MM.1S (cell line): ENCODE measurements at regions not wholly inside any gene's neighbourhood (a gene's known extent, or its start where the extent isn't known, plus 50 kb on each side); places are given as distances from the start of the nearest gene placed in this dataset.

Source experiments
- DNase-seq: peaks from one replicate; pipeline ENCODE4 v3.0.0-alpha.2; 2015
- H2AFZ ChIP-seq: fragments of 300-600 bp; sonication (generic); 2 replicates; pipeline ENCODE4 v1.6.0; 2016; ENCODE audit warnings: antibody characterized with exemption, low read length
- H3F3A ChIP-seq: fragments of 300-600 bp; sonication (generic); 2 replicates; pipeline ENCODE4 v1.6.1; 2016; ENCODE audit warnings: mild to moderate bottlenecking, antibody characterized with exemption, low read length, moderate library complexity, mixed read lengths; ENCODE audit not compliant: insufficient read depth
- H3K27ac ChIP-seq: fragments of 300-600 bp; sonication (generic); 2 replicates; pipeline ENCODE4 v1.5.1; 2016; ENCODE audit warnings: mild to moderate bottlenecking, low read length
- H3K27me3 ChIP-seq: fragments of 300-600 bp; sonication (generic); replicated peaks from 2 replicates; pipeline ENCODE4 v1.6.0; 2016; ENCODE audit warnings: low read length; ENCODE audit not compliant: insufficient read depth
- H3K36me3 ChIP-seq: fragments of 300-600 bp; sonication (generic); replicated peaks from 2 replicates; pipeline ENCODE4 v1.6.1; 2016; ENCODE audit warnings: mild to moderate bottlenecking, low read length, mixed read lengths; ENCODE audit not compliant: insufficient read depth
- H3K4me1 ChIP-seq: fragments of 300-600 bp; sonication (generic); 2 replicates; pipeline ENCODE4 v1.6.1; 2016; ENCODE audit warnings: low read length, mixed read lengths
- H3K4me2 ChIP-seq: fragments of 300-600 bp; sonication (generic); 2 replicates; pipeline ENCODE4 v1.6.0; 2016; ENCODE audit warnings: low read depth, low read length
- H3K4me3 ChIP-seq: fragments of 300-600 bp; sonication (generic); 2 replicates; pipeline ENCODE4 v1.5.1; 2016; ENCODE audit warnings: low read length, mixed read lengths
- H3K79me2 ChIP-seq: fragments of 300-600 bp; sonication (generic); 2 replicates; pipeline ENCODE4 v1.6.1; 2016; ENCODE audit warnings: mixed run types, low read length, mixed read lengths
- H3K9ac ChIP-seq: fragments of 300-600 bp; sonication (generic); 2 replicates; pipeline ENCODE4 v1.6.1; 2016; ENCODE audit warnings: low read length, mixed read lengths
- H3K9me2 ChIP-seq: fragments of 300-600 bp; sonication (generic); replicated peaks from 2 replicates; pipeline ENCODE4 v1.6.1; 2016; ENCODE audit warnings: mild to moderate bottlenecking, low read length, mixed read lengths; ENCODE audit not compliant: insufficient read depth
- H3K9me3 ChIP-seq: fragments of 300-600 bp; sonication (generic); replicated peaks from 2 replicates; pipeline ENCODE4 v1.6.1; 2016; ENCODE audit warnings: mild to moderate bottlenecking, low read length, mixed read lengths; ENCODE audit not compliant: insufficient read depth
- H4K20me1 ChIP-seq: fragments of 300-600 bp; sonication (generic); 2 replicates; pipeline ENCODE4 v1.6.1; 2016; ENCODE audit warnings: mild to moderate bottlenecking, low read length, moderate library complexity, mixed read lengths; ENCODE audit not compliant: insufficient read depth
- CTCF ChIP-seq: fragments of 300-600 bp; sonication (generic); IDR thresholded peaks from 2 replicates; pipeline ENCODE4 v1.5.1; 2016; ENCODE audit warnings: antibody characterized with exemption, low read length, mixed read lengths
- EZH2 ChIP-seq: fragments of 300-600 bp; sonication (generic); optimal IDR thresholded peaks from 2 replicates; pipeline ENCODE3; 2017; ENCODE audit warnings: low read depth, mild to moderate bottlenecking, antibody characterized with exemption, low read length, mixed read lengths
- EZH2phosphoT487 ChIP-seq: fragments of 300-600 bp; sonication (generic); IDR thresholded peaks from 2 replicates; pipeline ENCODE4 v1.6.1; 2018; ENCODE audit warnings: antibody characterized with exemption, low read length

- Histone ChIP-seq H2AFZ (no peak overlapping the region), H3K9me3 (no peaks in the 10 kb centered on the region), H3K4me1 (no peaks in the 10 kb centered on the region), H3F3A (no peaks in the 10 kb centered on the region), H3K4me3 (no peak overlapping the region), H4K20me1 (no peaks in the 10 kb centered on the region), H3K27ac (no peak overlapping the region), H3K79me2 (no peaks in the 10 kb centered on the region), H3K4me2 (no peak overlapping the region), H3K27me3 (no peaks in the 10 kb centered on the region), H3K9me2 (no peaks in the 10 kb centered on the region), H3K36me3 (no peaks in the 10 kb centered on the region), H3K9ac (no peak overlapping the region)
- TF ChIP-seq CTCF = no peak
- TF ChIP-seq EZH2phosphoT487 = no peak
- no peak for TF ChIP-seq EZH2
- no peak for DNase-seq
Measured at GRCh38 chr2:221999717-222000116, 299.1 kb downstream of the PAX3 start.

GRCh38 chr2:221999166-221999565, 299.6 kb downstream of the PAX3 start:
- TF ChIP-seq EZH2 (no peak), EZH2phosphoT487 (no peak), CTCF (no peak)

GRCh38 chr2:221997683-221998082, 301.1 kb downstream of the PAX3 start:
- Histone ChIP-seq H4K20me1 (no peaks in the 10 kb centered on the region), H3K79me2 (no peaks in the 10 kb centered on the region), H2AFZ (no peak overlapping the region), H3K36me3 (no peaks in the 10 kb centered on the region), H3K4me2 (no peak overlapping the region), H3K9me2 (no peaks in the 10 kb centered on the region), H3K27ac (no peak overlapping the region), H3K27me3 (no peaks in the 10 kb centered on the region), H3K9me3 (no peaks in the 10 kb centered on the region), H3K4me3 (no peak overlapping the region), H3K9ac (no peak overlapping the region), H3K4me1 (no peaks in the 10 kb centered on the region), H3F3A (no peaks in the 10 kb centered on the region)
- TF ChIP-seq CTCF (no peak), EZH2phosphoT487 (no peak), EZH2 (no peak)
- no peak for DNase-seq

More at GRCh38 chr2:221999166-221999565, 299.6 kb downstream of the PAX3 start:
- no peaks in the 10 kb centered on the region for H3K36me3 ChIP-seq
- no peaks in the 10 kb centered on the region for H3K27me3 ChIP-seq
- H4K20me1 ChIP-seq = no peaks in the 10 kb centered on the region
- no peaks in the 10 kb centered on the region for H3K4me1 ChIP-seq
- H3K4me3 ChIP-seq = no peak overlapping the region
- H2AFZ ChIP-seq = no peak overlapping the region
- H3K9me3 ChIP-seq = no peaks in the 10 kb centered on the region
- H3K27ac ChIP-seq = no peak overlapping the region
- DNase-seq = no peak
- H3K4me2 ChIP-seq = no peak overlapping the region
- no peaks in the 10 kb centered on the region for H3K9me2 ChIP-seq
- no peaks in the 10 kb centered on the region for H3K79me2 ChIP-seq
- no peak overlapping the region for H3K9ac ChIP-seq
- H3F3A ChIP-seq = no peaks in the 10 kb centered on the region
